ENCODE measurements at regions not wholly inside any gene's neighbourhood (a gene's known extent, or its start where the extent isn't known, plus 50 kb on each side); places are given as distances from the start of the nearest gene placed in this dataset.

GRCh38 chr10:78746155-78746763, 322.5 kb upstream of the ZMIZ1 start:
- Histone ChIP-seq H3K27me3 (ENCODE audit: control insufficient read depth in 3 of 3, insufficient read depth in 3 of 3, low read length in 3 of 3) (no peaks in the 10 kb centered on the region), H3K4me3 (ENCODE audit: low read depth in 1 of 3, low read length in 3 of 3) (no peak overlapping the region), H3K9me3 (ENCODE audit: control insufficient read depth in 2 of 2, insufficient read depth in 1 of 2, low read depth in 1 of 2, low read length in 1 of 2) (peaks cover 0 to 6% of the 10 kb centered on the region in 2 donors), H3K4me1 (ENCODE audit: control insufficient read depth in 3 of 3, insufficient read depth in 2 of 3, low read depth in 1 of 3, low read length in 2 of 3) (peaks cover 0 to 50% (median 5%) of the 10 kb centered on the region in 3 donors), H3K36me3 (ENCODE audit: control insufficient read depth in 3 of 3, insufficient read depth in 2 of 3, low read depth in 1 of 3, low read length in 3 of 3) (no peaks in the 10 kb centered on the region), H3K27ac (ENCODE audit: low read depth in 1 of 3, low read length in 2 of 3) (no peak overlapping the region)
- DNase-seq: peak in 1 of 2 donors; percentile 24
- WGBS, 3 donors: 85 to 87% (median 87%) methylated on average over 11 of the region's 11 CpGs
- no peak for FAIRE-seq

- Histone ChIP-seq H3K27ac (ENCODE audit: low read depth in 1 of 3, low read length in 2 of 3) (peak overlapping the region in 1 of 3 donors; percentile 59), H3K9me3 (ENCODE audit: control insufficient read depth in 2 of 2, insufficient read depth in 1 of 2, low read depth in 1 of 2, low read length in 1 of 2) (peaks cover 0 to 6% of the 10 kb centered on the region in 2 donors), H3K36me3 (ENCODE audit: control insufficient read depth in 3 of 3, insufficient read depth in 2 of 3, low read depth in 1 of 3, low read length in 3 of 3) (no peaks in the 10 kb centered on the region), H3K27me3 (ENCODE audit: control insufficient read depth in 3 of 3, insufficient read depth in 3 of 3, low read length in 3 of 3) (no peaks in the 10 kb centered on the region), H3K4me3 (ENCODE audit: low read depth in 1 of 3, low read length in 3 of 3) (no peak overlapping the region), H3K4me1 (ENCODE audit: control insufficient read depth in 3 of 3, insufficient read depth in 2 of 3, low read depth in 1 of 3, low read length in 2 of 3) (peaks cover 0 to 50% (median 5%) of the 10 kb centered on the region in 3 donors)
- no peak for FAIRE-seq
- DNase-seq: peak in 1 of 2 donors; percentile 84
- WGBS, 3 donors: 90 to 93% (median 91%) methylated on average over 14 of the region's 14 CpGs
These were observed 321.1 kb upstream of the ZMIZ1 start for GRCh38 chr10:78747401-78748234.

- 70 to 83% (median 73%) methylated on average over 4 of the region's 4 CpGs for WGBS, 3 donors
These were observed 320.6 kb upstream of the ZMIZ1 start for GRCh38 chr10:78748235-78748533.

GRCh38 chr10:78749200-78749599, 319.6 kb upstream of the ZMIZ1 start:
- FAIRE-seq (no peak), DNase-seq (no peak)
- Histone ChIP-seq H3K9me3 (ENCODE audit: control insufficient read depth in 2 of 2, insufficient read depth in 1 of 2, low read depth in 1 of 2, low read length in 1 of 2) (peaks cover 0 to 6% of the 10 kb centered on the region in 2 donors), H3K4me3 (ENCODE audit: low read depth in 1 of 3, low read length in 3 of 3) (no peak overlapping the region), H3K4me1 (ENCODE audit: control insufficient read depth in 3 of 3, insufficient read depth in 2 of 3, low read depth in 1 of 3, low read length in 2 of 3) (peaks cover 0 to 37% (median 5%) of the 10 kb centered on the region in 3 donors), H3K27me3 (ENCODE audit: control insufficient read depth in 3 of 3, insufficient read depth in 3 of 3, low read length in 3 of 3) (no peaks in the 10 kb centered on the region), H3K27ac (ENCODE audit: low read depth in 1 of 3, low read length in 2 of 3) (no peak overlapping the region), H3K36me3 (ENCODE audit: control insufficient read depth in 3 of 3, insufficient read depth in 2 of 3, low read depth in 1 of 3, low read length in 3 of 3) (no peaks in the 10 kb centered on the region)
- WGBS, 3 donors: 74 to 94% (median 81%) methylated on average over 1 of the region's 1 CpG

More at GRCh38 chr10:78748235-78748533, 320.6 kb upstream of the ZMIZ1 start:
- DNase-seq (no peak), FAIRE-seq (no peak)
- Histone ChIP-seq H3K27me3 (ENCODE audit: control insufficient read depth in 3 of 3, insufficient read depth in 3 of 3, low read length in 3 of 3) (no peaks in the 10 kb centered on the region), H3K36me3 (ENCODE audit: control insufficient read depth in 3 of 3, insufficient read depth in 2 of 3, low read depth in 1 of 3, low read length in 3 of 3) (no peaks in the 10 kb centered on the region), H3K27ac (ENCODE audit: low read depth in 1 of 3, low read length in 2 of 3) (no peak overlapping the region), H3K4me1 (ENCODE audit: control insufficient read depth in 3 of 3, insufficient read depth in 2 of 3, low read depth in 1 of 3, low read length in 2 of 3) (peaks cover 0 to 47% (median 5%) of the 10 kb centered on the region in 3 donors), H3K9me3 (ENCODE audit: control insufficient read depth in 2 of 2, insufficient read depth in 1 of 2, low read depth in 1 of 2, low read length in 1 of 2) (peaks cover 0 to 6% of the 10 kb centered on the region in 2 donors), H3K4me3 (ENCODE audit: low read depth in 1 of 3, low read length in 3 of 3) (no peak overlapping the region)

GRCh38 chr10:78749898-78750297, 318.9 kb upstream of the ZMIZ1 start:
- FAIRE-seq: no peak
- Histone ChIP-seq H3K36me3 (ENCODE audit: control insufficient read depth in 3 of 3, insufficient read depth in 2 of 3, low read depth in 1 of 3, low read length in 3 of 3) (no peaks in the 10 kb centered on the region), H3K4me1 (ENCODE audit: control insufficient read depth in 3 of 3, insufficient read depth in 2 of 3, low read depth in 1 of 3, low read length in 2 of 3) (peaks cover 0 to 34% (median 2%) of the 10 kb centered on the region in 3 donors), H3K9me3 (ENCODE audit: control insufficient read depth in 2 of 2, insufficient read depth in 1 of 2, low read depth in 1 of 2, low read length in 1 of 2) (peaks cover 0 to 6% of the 10 kb centered on the region in 2 donors), H3K27me3 (ENCODE audit: control insufficient read depth in 3 of 3, insufficient read depth in 3 of 3, low read length in 3 of 3) (no peaks in the 10 kb centered on the region), H3K4me3 (ENCODE audit: low read depth in 1 of 3, low read length in 3 of 3) (no peak overlapping the region), H3K27ac (ENCODE audit: low read depth in 1 of 3, low read length in 2 of 3) (no peak overlapping the region)
- 80 to 94% (median 93%) methylated on average over 1 of the region's 1 CpG for WGBS, 3 donors
- no peak for DNase-seq

GRCh38 chr10:78750418-78750817, 318.3 kb upstream of the ZMIZ1 start:
- Histone ChIP-seq H3K4me3 (ENCODE audit: low read depth in 1 of 3, low read length in 3 of 3) (no peak overlapping the region), H3K4me1 (ENCODE audit: control insufficient read depth in 3 of 3, insufficient read depth in 2 of 3, low read depth in 1 of 3, low read length in 2 of 3) (peaks cover 0 to 28% (median 0%) of the 10 kb centered on the region in 3 donors), H3K9me3 (ENCODE audit: control insufficient read depth in 2 of 2, insufficient read depth in 1 of 2, low read depth in 1 of 2, low read length in 1 of 2) (peaks cover 0 to 6% of the 10 kb centered on the region in 2 donors), H3K36me3 (ENCODE audit: control insufficient read depth in 3 of 3, insufficient read depth in 2 of 3, low read depth in 1 of 3, low read length in 3 of 3) (no peaks in the 10 kb centered on the region), H3K27me3 (ENCODE audit: control insufficient read depth in 3 of 3, insufficient read depth in 3 of 3, low read length in 3 of 3) (no peaks in the 10 kb centered on the region), H3K27ac (ENCODE audit: low read depth in 1 of 3, low read length in 2 of 3) (no peak overlapping the region)
- no peak for DNase-seq
- FAIRE-seq: no peak
- WGBS, 3 donors: 55 to 78% (median 74%) methylated on average over 5 of the region's 5 CpGs

GRCh38 chr10:78751716-78752115, 317.1 kb upstream of the ZMIZ1 start:
- Histone ChIP-seq H3K27ac (ENCODE audit: low read depth in 1 of 3, low read length in 2 of 3) (no peak overlapping the region), H3K4me3 (ENCODE audit: low read depth in 1 of 3, low read length in 3 of 3) (no peak overlapping the region), H3K36me3 (ENCODE audit: control insufficient read depth in 3 of 3, insufficient read depth in 2 of 3, low read depth in 1 of 3, low read length in 3 of 3) (no peaks in the 10 kb centered on the region), H3K9me3 (ENCODE audit: control insufficient read depth in 2 of 2, insufficient read depth in 1 of 2, low read depth in 1 of 2, low read length in 1 of 2) (peaks cover 0 to 6% of the 10 kb centered on the region in 2 donors), H3K4me1 (ENCODE audit: control insufficient read depth in 3 of 3, insufficient read depth in 2 of 3, low read depth in 1 of 3, low read length in 2 of 3) (peaks cover 0 to 18% (median 0%) of the 10 kb centered on the region in 3 donors), H3K27me3 (ENCODE audit: control insufficient read depth in 3 of 3, insufficient read depth in 3 of 3, low read length in 3 of 3) (no peaks in the 10 kb centered on the region)
- no peak for DNase-seq
- WGBS, 3 donors: 89 to 96% (median 89%) methylated on average over 9 of the region's 9 CpGs
- FAIRE-seq: no peak

- no peaks in the 10 kb centered on the region for H3K27me3 ChIP-seq (ENCODE audit: control insufficient read depth in 3 of 3, insufficient read depth in 3 of 3, low read length in 3 of 3)
- peaks cover 0 to 13% (median 0%) of the 10 kb centered on the region in 3 donors for H3K4me1 ChIP-seq (ENCODE audit: control insufficient read depth in 3 of 3, insufficient read depth in 2 of 3, low read depth in 1 of 3, low read length in 2 of 3)
- no peak overlapping the region for H3K4me3 ChIP-seq (ENCODE audit: low read depth in 1 of 3, low read length in 3 of 3)
- H3K36me3 ChIP-seq (ENCODE audit: control insufficient read depth in 3 of 3, insufficient read depth in 2 of 3, low read depth in 1 of 3, low read length in 3 of 3): no peaks in the 10 kb centered on the region
- H3K9me3 ChIP-seq (ENCODE audit: control insufficient read depth in 2 of 2, insufficient read depth in 1 of 2, low read depth in 1 of 2, low read length in 1 of 2): peaks cover 0 to 6% of the 10 kb centered on the region in 2 donors
- FAIRE-seq (no peak), DNase-seq (no peak)
- 71 to 73% (median 72%) methylated on average over 3 of the region's 3 CpGs for WGBS, 3 donors
- no peak overlapping the region for H3K27ac ChIP-seq (ENCODE audit: low read depth in 1 of 3, low read length in 2 of 3)
These were observed 316.5 kb upstream of the ZMIZ1 start for GRCh38 chr10:78752221-78752620.
